Osteocyte (in vitro differentiated cells): ENCODE measurements at regions not wholly inside any gene's neighbourhood (a gene's known extent, or its start where the extent isn't known, plus 50 kb on each side); places are given as distances from the start of the nearest gene placed in this dataset.

ENCODE experiments used
- DNase-seq: peaks from one replicate; pipeline ENCODE4 v3.0.0; 2021; ENCODE audit warnings: mixed read lengths; ENCODE audit not compliant: unreplicated experiment; ENCODE audit errors: extremely low spot score
- H3K27ac Mint-ChIP-seq: one replicate; pipeline ENCODE4 v1.8.0; 2021; ENCODE audit warnings: mild to moderate bottlenecking, mixed read lengths; ENCODE audit not compliant: unreplicated experiment
- H3K27me3 Mint-ChIP-seq: one replicate; pipeline ENCODE4 v1.8.0; 2021; ENCODE audit warnings: mixed read lengths; ENCODE audit not compliant: unreplicated experiment
- H3K36me3 Mint-ChIP-seq: one replicate; pipeline ENCODE4 v1.8.0; 2021; ENCODE audit warnings: mixed read lengths; ENCODE audit not compliant: unreplicated experiment
- H3K4me1 Mint-ChIP-seq: one replicate; pipeline ENCODE4 v1.8.0; 2021; ENCODE audit warnings: mixed read lengths; ENCODE audit not compliant: unreplicated experiment
- H3K4me3 Mint-ChIP-seq: one replicate; pipeline ENCODE4 v1.8.0; 2021; ENCODE audit warnings: mild to moderate bottlenecking, moderate library complexity, mixed read lengths; ENCODE audit not compliant: unreplicated experiment
- H3K9me3 Mint-ChIP-seq: one replicate; pipeline ENCODE4 v1.8.0; 2021; ENCODE audit warnings: mixed read lengths; ENCODE audit not compliant: unreplicated experiment
- CTCF ChIP-seq: fragments of 200-600 bp; sonication (generic); IDR thresholded peaks from 2 replicates; pipeline ENCODE4 v1.5.0; 2021; ENCODE audit warnings: antibody characterized with exemption, mild to moderate bottlenecking, moderate library complexity

- Mint-ChIP-seq H3K9me3 (no peaks in the 10 kb centered on the region), H3K36me3 (no peaks in the 10 kb centered on the region), H3K4me1 (no peaks in the 10 kb centered on the region), H3K4me3 (no peak overlapping the region), H3K27ac (no peak overlapping the region), H3K27me3 (peaks cover 23% of the 10 kb centered on the region)
- DNase-seq, result no peak
- no peak for TF ChIP-seq CTCF
Observed at GRCh38 chr5:41670854-41671479, 160.6 kb upstream of the PLCXD3 start.

- no peak for DNase-seq
Observed at GRCh38 chr5:41670216-41670615, 159.8 kb upstream of the PLCXD3 start.

DNA sequence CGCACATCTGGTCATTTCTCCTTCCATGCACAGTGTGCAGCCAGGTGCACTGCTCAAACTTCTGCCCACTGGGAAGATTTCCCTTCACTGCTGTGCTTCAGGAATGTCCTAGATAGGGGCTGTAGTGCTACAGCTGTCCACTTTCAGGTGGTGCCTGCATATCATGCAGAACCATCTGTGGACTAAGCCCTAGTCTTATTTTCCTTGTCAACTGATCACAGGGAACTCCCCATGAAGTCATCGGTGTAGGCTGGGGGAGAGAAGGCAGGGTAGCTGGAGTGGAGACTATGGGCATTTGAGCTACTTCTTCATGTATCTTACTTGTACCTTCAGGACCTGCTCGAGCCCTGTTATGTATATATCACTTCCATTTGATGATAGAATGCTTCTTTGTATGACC, 150.9 kb upstream of the PLCXD3 start:
- Mint-ChIP-seq H3K36me3 (no peaks in the 10 kb centered on the region), H3K27me3 (peaks cover 4% of the 10 kb centered on the region), H3K9me3 (no peaks in the 10 kb centered on the region), H3K27ac (no peak overlapping the region), H3K4me1 (no peaks in the 10 kb centered on the region), H3K4me3 (no peak overlapping the region)
- TF ChIP-seq CTCF, result no peak
- DNase-seq, result no peak

More at GRCh38 chr5:41670216-41670615, 159.8 kb upstream of the PLCXD3 start:
- H3K27ac Mint-ChIP-seq, result no peak overlapping the region
- no peaks in the 10 kb centered on the region for H3K4me1 Mint-ChIP-seq
- H3K9me3 Mint-ChIP-seq, result no peaks in the 10 kb centered on the region
- H3K27me3 Mint-ChIP-seq, result peaks cover 22% of the 10 kb centered on the region
- no peak overlapping the region for H3K4me3 Mint-ChIP-seq
- no peak for TF ChIP-seq CTCF
- H3K36me3 Mint-ChIP-seq, result no peaks in the 10 kb centered on the region

DNA sequence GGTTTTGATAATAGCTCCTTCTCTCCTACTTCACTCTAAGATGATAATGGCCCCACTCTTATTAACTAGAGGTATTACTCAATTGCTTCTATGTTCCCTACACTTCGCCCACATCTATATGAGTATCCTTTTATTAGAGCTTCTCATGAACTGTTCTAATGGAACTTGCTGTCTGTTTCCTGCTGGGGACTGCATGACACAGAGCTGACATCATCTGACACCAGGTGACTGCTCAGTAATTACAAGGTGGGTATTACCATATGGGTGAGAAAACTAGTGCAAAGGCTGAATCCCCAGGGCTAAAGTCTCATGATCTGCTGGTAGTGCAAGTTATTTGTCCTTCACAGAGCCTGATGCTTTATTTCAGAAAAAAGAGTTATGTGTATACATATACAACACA, 146.2 kb upstream of the PLCXD3 start:
- H3K27ac Mint-ChIP-seq, result no peak overlapping the region
- TF ChIP-seq CTCF, result no peak
- no peak for DNase-seq
- peaks cover 4% of the 10 kb centered on the region for H3K27me3 Mint-ChIP-seq
- no peaks in the 10 kb centered on the region for H3K36me3 Mint-ChIP-seq
- H3K9me3 Mint-ChIP-seq, result no peaks in the 10 kb centered on the region
- H3K4me1 Mint-ChIP-seq, result no peaks in the 10 kb centered on the region
- H3K4me3 Mint-ChIP-seq, result no peak overlapping the region

GRCh38 chr5:41650131-41650530, 139.7 kb upstream of the PLCXD3 start:
- no peak for DNase-seq

More at GRCh38 chr5:41650131-41650530, 139.7 kb upstream of the PLCXD3 start:
- TF ChIP-seq CTCF, result no peak
- no peaks in the 10 kb centered on the region for H3K36me3 Mint-ChIP-seq
- peaks cover 9% of the 10 kb centered on the region for H3K27me3 Mint-ChIP-seq
- H3K9me3 Mint-ChIP-seq, result no peaks in the 10 kb centered on the region
- H3K4me1 Mint-ChIP-seq, result no peaks in the 10 kb centered on the region
- no peak overlapping the region for H3K4me3 Mint-ChIP-seq
- no peak overlapping the region for H3K27ac Mint-ChIP-seq
